Activated CD4-positive, alpha-beta T cell treated with anti-CD3 and anti-CD28 coated beads, Interleukin-2, amount 50 U/mL, for 48 hours (primary cell): ENCODE measurements at regions not wholly inside any gene's neighbourhood (a gene's known extent, or its start where the extent isn't known, plus 50 kb on each side); places are given as distances from the start of the nearest gene placed in this dataset.

ENCODE experiments used
- DNase-seq, 2 experiments: peaks; one replicate each; pipeline ENCODE4 v3.0.0-alpha.2; 2020

- no peak for DNase-seq
Measured at GRCh38 chr10:123562811-123563580, 103.2 kb upstream of the GPR26 start.

- no peak for DNase-seq
Measured at GRCh38 chr10:123563581-123563855, 102.6 kb upstream of the GPR26 start.

- DNase-seq: no peak
Measured at GRCh38 chr10:123563994-123564393, 102.2 kb upstream of the GPR26 start.

GRCh38 chr10:123564631-123565030 lies 101.5 kb upstream of the GPR26 start:
- no peak for DNase-seq

GRCh38 chr10:123565691-123566660 lies 100.2 kb upstream of the GPR26 start:
- no peak for DNase-seq

GRCh38 chr10:123567984-123568739 lies 98.0 kb upstream of the GPR26 start:
- no peak for DNase-seq

GRCh38 chr10:123568751-123569150 lies 97.4 kb upstream of the GPR26 start:
- no peak for DNase-seq

- DNase-seq: no peak
Measured at GRCh38 chr10:123569436-123570035, 96.6 kb upstream of the GPR26 start.

- no peak for DNase-seq
Measured at GRCh38 chr10:123570051-123570897, 95.9 kb upstream of the GPR26 start.

GRCh38 chr10:123570898-123571515 lies 95.1 kb upstream of the GPR26 start:
- DNase-seq: no peak

GRCh38 chr10:123571978-123572377 lies 94.2 kb upstream of the GPR26 start:
- DNase-seq: no peak

- peak; percentile 56 to 64 for DNase-seq
Measured at GRCh38 chr10:123573236-123574108, 92.7 kb upstream of the GPR26 start.

- no peak for DNase-seq
Measured at GRCh38 chr10:123574109-123574698, 92.0 kb upstream of the GPR26 start.

GRCh38 chr10:123575105-123575504 lies 91.0 kb upstream of the GPR26 start:
- no peak for DNase-seq

GRCh38 chr10:123576706-123577105 lies 89.4 kb upstream of the GPR26 start:
- DNase-seq: no peak

- no peak for DNase-seq
Measured at GRCh38 chr10:123577921-123578461, 88.2 kb upstream of the GPR26 start.

GRCh38 chr10:123578721-123579120 lies 87.4 kb upstream of the GPR26 start:
- DNase-seq: no peak

- DNase-seq: no peak
Measured at GRCh38 chr10:123579675-123580074, 86.5 kb upstream of the GPR26 start.

- no peak for DNase-seq
Measured at GRCh38 chr10:123580426-123580825, 85.7 kb upstream of the GPR26 start.

- no peak for DNase-seq
Measured at GRCh38 chr10:123581656-123582055, 84.5 kb upstream of the GPR26 start.
